ENCODE measurements at regions not wholly inside any gene's neighbourhood (a gene's known extent, or its start where the extent isn't known, plus 50 kb on each side); places are given as distances from the start of the nearest gene placed in this dataset.
"Not testable (repeated sequence)": the region's sequence is repeated elsewhere in the genome, so short reads cannot be mapped to it uniquely, and the experiment has no call there.

- Mint-ChIP-seq H3K36me3 (no peaks in the 10 kb centered on the region), H3K9me3 (no peaks in the 10 kb centered on the region), H3K4me3 (no peak overlapping the region), H3K27ac (no peak overlapping the region), H3K27me3 (peaks cover 28 to 35% of the 10 kb centered on the region in 2 donors), H3K4me1 (no peaks in the 10 kb centered on the region)
- no peak for DNase-seq
- no peak overlapping the region for H3K27ac ChIP-seq (ENCODE audit: low read length)
- 75% methylated on average over 12 of the region's 15 CpGs for whole genome bisulfite sequencing (ENCODE audit: insufficient coverage)
- H3K27me3 ChIP-seq (replicated peaks in 1 of 2; ENCODE audit: control insufficient read depth in 2 of 2, extremely low read depth in 1 of 2, insufficient read depth in 2 of 2, low read length in 1 of 2) = peaks cover 0 to 17% of the 10 kb centered on the region in 2 experiments
- no peak overlapping the region for H3K4me3 ChIP-seq (ENCODE audit: control insufficient read depth in 1 of 2, extremely low read depth in 1 of 2, low read length in 1 of 2)
- H3K9me3 ChIP-seq = no peaks in the 10 kb centered on the region
- no peaks in the 10 kb centered on the region for H3K4me1 ChIP-seq (ENCODE audit: control insufficient read depth in 1 of 2, extremely low read depth in 1 of 2, insufficient read depth in 2 of 2, low read length in 2 of 2)
- no peaks in the 10 kb centered on the region for H3K36me3 ChIP-seq (ENCODE audit: control insufficient read depth in 2 of 2, extremely low read depth in 1 of 2, insufficient read depth in 1 of 2, low read length in 1 of 2)
- POLR2A ChIA-PET = no interaction called here
- CTCF ChIA-PET = interaction anchor here in 1 of 2 donors (0.6 kb wide), 2 partner anchors 53 to 168 kb away, joined by 3 read pairs; no protein-coding TSS in a partner anchor
- ATAC-seq (replicated peaks in 1 of 4) = no peak
Measured at GRCh38 chr10:91745090-91745831, 53.0 kb upstream of the TNKS2 start.

- ChIA-PET POLR2A (no interaction called here), CTCF (interaction anchor here in 1 of 2 donors (0.6 to 0.7 kb wide), 2 partner anchors 51 to 875 kb away, joined by 3 read pairs; no protein-coding TSS in a partner anchor)
- Histone ChIP-seq H3K27ac (ENCODE audit: low read length) (no peak overlapping the region), H3K4me1 (ENCODE audit: control insufficient read depth in 1 of 2, extremely low read depth in 1 of 2, insufficient read depth in 2 of 2, low read length in 2 of 2) (no peaks in the 10 kb centered on the region), H3K27me3 (replicated peaks in 1 of 2; ENCODE audit: control insufficient read depth in 2 of 2, extremely low read depth in 1 of 2, insufficient read depth in 2 of 2, low read length in 1 of 2) (peaks cover 0 to 22% of the 10 kb centered on the region in 2 experiments), H3K36me3 (ENCODE audit: control insufficient read depth in 2 of 2, extremely low read depth in 1 of 2, insufficient read depth in 1 of 2, low read length in 1 of 2) (no peaks in the 10 kb centered on the region), H3K4me3 (ENCODE audit: control insufficient read depth in 1 of 2, extremely low read depth in 1 of 2, low read length in 1 of 2) (no peak overlapping the region), H3K9me3 (no peaks in the 10 kb centered on the region)
- Mint-ChIP-seq H3K27me3 (peaks cover 39 to 49% of the 10 kb centered on the region in 2 donors), H3K4me1 (no peaks in the 10 kb centered on the region), H3K27ac (no peak overlapping the region), H3K4me3 (no peak overlapping the region), H3K36me3 (no peaks in the 10 kb centered on the region), H3K9me3 (no peaks in the 10 kb centered on the region)
- no CpG with 5 or more reads among the region's 1 CpG for WGBS (ENCODE audit: insufficient coverage)
- DNase-seq (no peak), ATAC-seq (replicated peaks in 1 of 4) (no peak)
Measured at GRCh38 chr10:91743465-91743864, 54.8 kb upstream of the TNKS2 start.

- H3K4me3 Mint-ChIP-seq = no peak overlapping the region
- Histone ChIP-seq H3K36me3 (ENCODE audit: control insufficient read depth in 2 of 2, extremely low read depth in 1 of 2, insufficient read depth in 1 of 2, low read length in 1 of 2) (no peaks in the 10 kb centered on the region), H3K27me3 (replicated peaks in 1 of 2; ENCODE audit: control insufficient read depth in 2 of 2, extremely low read depth in 1 of 2, insufficient read depth in 2 of 2, low read length in 1 of 2) (peaks cover 0 to 22% of the 10 kb centered on the region in 2 experiments), H3K27ac (ENCODE audit: low read length) (no peak overlapping the region), H3K9me3 (no peaks in the 10 kb centered on the region), H3K4me3 (ENCODE audit: control insufficient read depth in 1 of 2, extremely low read depth in 1 of 2, low read length in 1 of 2) (no peak overlapping the region), H3K4me1 (ENCODE audit: control insufficient read depth in 1 of 2, extremely low read depth in 1 of 2, insufficient read depth in 2 of 2, low read length in 2 of 2) (no peaks in the 10 kb centered on the region)
- ChIA-PET POLR2A (no interaction called here), CTCF (no interaction called here)
- no CpG with 5 or more reads among the region's 1 CpG for WGBS (ENCODE audit: insufficient coverage)
- H3K27ac Mint-ChIP-seq = no peak overlapping the region
- peaks cover 51 to 60% of the 10 kb centered on the region in 2 donors for H3K27me3 Mint-ChIP-seq
- DNase-seq (no peak), ATAC-seq (replicated peaks in 1 of 4) (no peak)
- no peaks in the 10 kb centered on the region for H3K36me3 Mint-ChIP-seq
- H3K4me1 Mint-ChIP-seq = no peaks in the 10 kb centered on the region
- H3K9me3 Mint-ChIP-seq = no peaks in the 10 kb centered on the region
Measured at GRCh38 chr10:91742229-91742628, 56.0 kb upstream of the TNKS2 start.

GRCh38 chr10:91741356-91741755 lies 56.9 kb upstream of the TNKS2 start:
- no peaks in the 10 kb centered on the region for H3K36me3 ChIP-seq (ENCODE audit: control insufficient read depth in 2 of 2, extremely low read depth in 1 of 2, insufficient read depth in 1 of 2, low read length in 1 of 2)
- no peak overlapping the region for H3K27ac ChIP-seq (ENCODE audit: low read length)
- WGBS (ENCODE audit: insufficient coverage) = no CpG with 5 or more reads among the region's 1 CpG
- no peaks in the 10 kb centered on the region for H3K9me3 ChIP-seq
- Mint-ChIP-seq H3K27me3 (peaks cover 59 to 65% of the 10 kb centered on the region in 2 donors), H3K36me3 (no peaks in the 10 kb centered on the region), H3K27ac (no peak overlapping the region), H3K4me1 (no peaks in the 10 kb centered on the region), H3K4me3 (no peak overlapping the region), H3K9me3 (no peaks in the 10 kb centered on the region)
- H3K27me3 ChIP-seq (replicated peaks in 1 of 2; ENCODE audit: control insufficient read depth in 2 of 2, extremely low read depth in 1 of 2, insufficient read depth in 2 of 2, low read length in 1 of 2) = peaks cover 0 to 22% of the 10 kb centered on the region in 2 experiments
- ATAC-seq (replicated peaks in 1 of 4) = no peak
- no peaks in the 10 kb centered on the region for H3K4me1 ChIP-seq (ENCODE audit: control insufficient read depth in 1 of 2, extremely low read depth in 1 of 2, insufficient read depth in 2 of 2, low read length in 2 of 2)
- no peak for DNase-seq
- POLR2A ChIA-PET = no interaction called here
- H3K4me3 ChIP-seq (ENCODE audit: control insufficient read depth in 1 of 2, extremely low read depth in 1 of 2, low read length in 1 of 2) = no peak overlapping the region
- CTCF ChIA-PET = no interaction called here

- H3K4me1 Mint-ChIP-seq = no peaks in the 10 kb centered on the region
- Histone ChIP-seq H3K27ac (ENCODE audit: low read length) (no peak overlapping the region), H3K4me3 (ENCODE audit: control insufficient read depth in 1 of 2, extremely low read depth in 1 of 2, low read length in 1 of 2) (no peak overlapping the region), H3K27me3 (replicated peaks in 1 of 2; ENCODE audit: control insufficient read depth in 2 of 2, extremely low read depth in 1 of 2, insufficient read depth in 2 of 2, low read length in 1 of 2) (peaks cover 0 to 21% of the 10 kb centered on the region in 2 experiments), H3K9me3 (no peaks in the 10 kb centered on the region), H3K36me3 (ENCODE audit: control insufficient read depth in 2 of 2, extremely low read depth in 1 of 2, insufficient read depth in 1 of 2, low read length in 1 of 2) (no peaks in the 10 kb centered on the region), H3K4me1 (ENCODE audit: control insufficient read depth in 1 of 2, extremely low read depth in 1 of 2, insufficient read depth in 2 of 2, low read length in 2 of 2) (no peaks in the 10 kb centered on the region)
- ChIA-PET POLR2A (no interaction called here), CTCF (no interaction called here)
- peaks cover 63 to 64% of the 10 kb centered on the region in 2 donors for H3K27me3 Mint-ChIP-seq
- no peak overlapping the region for H3K27ac Mint-ChIP-seq
- DNase-seq = no peak
- no peaks in the 10 kb centered on the region for H3K36me3 Mint-ChIP-seq
- ATAC-seq (replicated peaks in 1 of 4) = no peak
- WGBS (ENCODE audit: insufficient coverage) = 95% methylated on average over 5 of the region's 6 CpGs
- no peak overlapping the region for H3K4me3 Mint-ChIP-seq
- H3K9me3 Mint-ChIP-seq = no peaks in the 10 kb centered on the region
Measured at GRCh38 chr10:91740353-91740924, 57.8 kb upstream of the TNKS2 start.

GRCh38 chr10:91732265-91732664 lies 66.0 kb upstream of the TNKS2 start:
- CTCF ChIA-PET; H3K9me3 Mint-ChIP-seq; H3K36me3 ChIP-seq (ENCODE audit: control insufficient read depth in 2 of 2, extremely low read depth in 1 of 2, insufficient read depth in 1 of 2, low read length in 1 of 2); H3K27ac ChIP-seq (ENCODE audit: low read length); H3K4me3 ChIP-seq (ENCODE audit: control insufficient read depth in 1 of 2, extremely low read depth in 1 of 2, low read length in 1 of 2); H3K27me3 ChIP-seq (replicated peaks in 1 of 2; ENCODE audit: control insufficient read depth in 2 of 2, extremely low read depth in 1 of 2, insufficient read depth in 2 of 2, low read length in 1 of 2); H3K4me1 ChIP-seq (ENCODE audit: control insufficient read depth in 1 of 2, extremely low read depth in 1 of 2, insufficient read depth in 2 of 2, low read length in 2 of 2); ATAC-seq (replicated peaks in 1 of 4); H3K4me1 Mint-ChIP-seq; H3K36me3 Mint-ChIP-seq; H3K9me3 ChIP-seq; H3K4me3 Mint-ChIP-seq; DNase-seq; H3K27ac Mint-ChIP-seq: not testable (repeated sequence)
- no CpG with 5 or more reads among the region's 3 CpGs for WGBS (ENCODE audit: insufficient coverage)
- peaks cover 15 to 18% of the 10 kb centered on the region in 2 donors for H3K27me3 Mint-ChIP-seq
- POLR2A ChIA-PET = interaction anchor here in 1 of 2 donors (0.6 kb wide), 1 partner anchor 784 kb away, joined by 5 read pairs; no protein-coding TSS in a partner anchor

All from T-cell (primary cell).